GM12878 (cell line): ENCODE measurements at regions not wholly inside any gene's neighbourhood (a gene's known extent, or its start where the extent isn't known, plus 50 kb on each side); places are given as distances from the start of the nearest gene placed in this dataset.

ENCODE experiments used
- CEBPB ChIP-seq, 2 experiments: fragments of 150-350 bp in 1 of 2; IDR thresholded peaks; 2 replicates each; pipeline ENCODE4 v1.6.1; 2012 to 2014; ENCODE audit warnings: low read depth in 2 of 2, low read length in 2 of 2, borderline replicate concordance in 1 of 2, inconsistent platforms in 1 of 2
- CREM ChIP-seq: IDR thresholded peaks from 2 replicates; pipeline ENCODE4 v1.6.1; 2014; ENCODE audit warnings: antibody characterized with exemption, low read depth
- CTCF ChIP-seq, 3 experiments: IDR thresholded peaks in 2 of 3; conservative IDR thresholded peaks in 1 of 3; 2 replicates each; pipeline ENCODE4 v1.5.1; 2011; ENCODE audit warnings: low read depth in 3 of 3, low read length in 3 of 3, mild to moderate bottlenecking in 3 of 3, control low read depth in 2 of 3, moderate library complexity in 2 of 3, inconsistent platforms in 1 of 3, mixed read lengths in 1 of 3; ENCODE audit not compliant: control insufficient read depth in 2 of 3, insufficient read depth in 1 of 3; ENCODE audit errors: extremely low read depth in 1 of 3
- EP300 ChIP-seq, 2 experiments: fragments of 150-350 bp in 1 of 2; IDR thresholded peaks; 2 replicates each; pipeline ENCODE4 v1.6.1; 2011 to 2012; ENCODE audit warnings: low read depth in 2 of 2, low read length in 2 of 2, borderline replicate concordance in 1 of 2, improper control_type of control experiment in 1 of 2, inconsistent platforms in 1 of 2; ENCODE audit not compliant: control insufficient read depth in 1 of 2
- HDAC6 ChIP-seq: fragments of 200-600 bp; sonication (generic); IDR thresholded peaks from one replicate; pipeline ENCODE4 v1.8.0; 2017; ENCODE audit warnings: antibody characterized with exemption; ENCODE audit not compliant: unreplicated experiment
- NFIC ChIP-seq: IDR thresholded peaks from 2 replicates; pipeline ENCODE4 v1.6.1; 2012; ENCODE audit warnings: low read depth, mild to moderate bottlenecking, inconsistent platforms, low read length, moderate library complexity
- SMC3 ChIP-seq: IDR thresholded peaks from 2 replicates; pipeline ENCODE4 v1.6.1; 2011; ENCODE audit warnings: low read length, improper control_type of control experiment, borderline replicate concordance
- TCF7 ChIP-seq: IDR thresholded peaks from 2 replicates; pipeline ENCODE4 v1.6.1; 2014; ENCODE audit warnings: antibody characterized with exemption, borderline replicate concordance
- USF1 ChIP-seq: IDR thresholded peaks from 2 replicates; pipeline ENCODE4 v1.6.1; 2011; ENCODE audit warnings: borderline replicate concordance, low read depth, mild to moderate bottlenecking, moderate library complexity, mixed read lengths, low read length; ENCODE audit not compliant: insufficient read depth; ENCODE audit errors: extremely low read length

GRCh38 chr12:104846056-104846767, 111.9 kb downstream of the SLC41A2 start:
- TF ChIP-seq CEBPB (IDR thresholded peaks at IDR 0.05; ENCODE audit: borderline replicate concordance in 1 of 2, low read depth in 2 of 2, low read length in 2 of 2): no peak
- no peak for TF ChIP-seq NFIC
- no peak for TF ChIP-seq USF1
- no peak for TF ChIP-seq CTCF (IDR thresholded peaks at IDR 0.05 in 2 of 3, conservative IDR thresholded peaks at IDR 0.05 in 1 of 3; ENCODE audit: control insufficient read depth in 2 of 3, extremely low read depth in 1 of 3, insufficient read depth in 1 of 3, low read depth in 3 of 3, low read length in 3 of 3)
- TF ChIP-seq TCF7: no peak
- no peak for TF ChIP-seq CREM
- TF ChIP-seq SMC3: no peak
- TF ChIP-seq HDAC6: no peak
- no peak for TF ChIP-seq EP300 (IDR thresholded peaks at IDR 0.05; ENCODE audit: borderline replicate concordance in 1 of 2, control insufficient read depth in 1 of 2, low read depth in 2 of 2, low read length in 2 of 2)
